ENCODE measurements at regions not wholly inside any gene's neighbourhood (a gene's known extent, or its start where the extent isn't known, plus 50 kb on each side); places are given as distances from the start of the nearest gene placed in this dataset.

- intact Hi-C loops (cut with DNase I, micrococcal nuclease), result no loop called here
- no peak for ATAC-seq
- DNase-seq, result no peak
Observed at GRCh38 chr18:73884868-73885267, 262.8 kb downstream of the FBXO15 start.

GRCh38 chr18:73881396-73881917 is 266.2 kb downstream of the FBXO15 start:
- DNase-seq (no peak), ATAC-seq (no peak)
- intact Hi-C loops (cut with DNase I, micrococcal nuclease), result no loop called here

- intact Hi-C loops (cut with DNase I, micrococcal nuclease), result no loop called here
- DNase-seq, result no peak
- no peak for ATAC-seq
Observed at GRCh38 chr18:73880387-73880786, 267.2 kb downstream of the FBXO15 start.

- intact Hi-C loops (cut with DNase I, micrococcal nuclease), result loop anchor here in 1 of 2 donors (10.0 kb wide), 1 partner anchor 65 kb away; no protein-coding TSS in a partner anchor
- no peak for DNase-seq
- no peak for ATAC-seq
Observed at GRCh38 chr18:73879766-73880165, 267.9 kb downstream of the FBXO15 start.

GRCh38 chr18:73879328-73879727 is 268.3 kb downstream of the FBXO15 start:
- no peak for ATAC-seq
- intact Hi-C loops (cut with DNase I, micrococcal nuclease), result loop anchor here in 1 of 2 donors (10.0 kb wide), 1 partner anchor 65 kb away; no protein-coding TSS in a partner anchor
- DNase-seq, result no peak

GRCh38 chr18:73869182-73869581 is 278.5 kb downstream of the FBXO15 start:
- DNase-seq (no peak), ATAC-seq (no peak)
- intact Hi-C loops (cut with DNase I, micrococcal nuclease), result no loop called here

- intact Hi-C loops (cut with DNase I, micrococcal nuclease), result no loop called here
- ATAC-seq (no peak), DNase-seq (no peak)
Observed at GRCh38 chr18:73861771-73862170, 285.9 kb downstream of the FBXO15 start.

- ATAC-seq, result no peak
- intact Hi-C loops (cut with DNase I, micrococcal nuclease), result no loop called here
- no peak for DNase-seq
Observed at GRCh38 chr18:73859837-73860397, 287.7 kb downstream of the FBXO15 start.

- no peak for ATAC-seq
- intact Hi-C loops (cut with DNase I, micrococcal nuclease), result no loop called here
- DNase-seq, result no peak
Observed at GRCh38 chr18:73852789-73853549, 294.7 kb downstream of the FBXO15 start.

- DNase-seq (no peak), ATAC-seq (no peak)
- intact Hi-C loops (cut with DNase I, micrococcal nuclease), result no loop called here
Observed at GRCh38 chr18:73850782-73851181, 296.9 kb downstream of the FBXO15 start.

GRCh38 chr18:73848656-73849055 is 299.0 kb downstream of the FBXO15 start:
- ATAC-seq (no peak), DNase-seq (no peak)
- intact Hi-C loops (cut with DNase I, micrococcal nuclease), result no loop called here

GRCh38 chr18:73843455-73843854 is 304.2 kb downstream of the FBXO15 start:
- ATAC-seq, result no peak
- DNase-seq, result no peak
- intact Hi-C loops (cut with DNase I, micrococcal nuclease), result no loop called here

- DNase-seq (peak in 1 of 2 donors; percentile 14), ATAC-seq (no peak)
- intact Hi-C loops (cut with DNase I, micrococcal nuclease), result no loop called here
Observed at GRCh38 chr18:73842795-73843394, 304.7 kb downstream of the FBXO15 start.

- ATAC-seq (no peak), DNase-seq (no peak)
- intact Hi-C loops (cut with DNase I, micrococcal nuclease), result no loop called here
Observed at GRCh38 chr18:73841661-73842060, 306.0 kb downstream of the FBXO15 start.

- DNase-seq (no peak), ATAC-seq (no peak)
- intact Hi-C loops (cut with DNase I, micrococcal nuclease), result no loop called here
Observed at GRCh38 chr18:73840319-73840945, 307.2 kb downstream of the FBXO15 start.

- ATAC-seq, result no peak
- no peak for DNase-seq
- intact Hi-C loops (cut with DNase I, micrococcal nuclease), result loop anchor here in 1 of 2 donors (5.0 kb wide), 1 partner anchor 1077 kb away; no protein-coding TSS in a partner anchor
Observed at GRCh38 chr18:73839441-73839840, 308.2 kb downstream of the FBXO15 start.

- intact Hi-C loops (cut with DNase I, micrococcal nuclease), result loop anchor here in 1 of 2 donors (5.0 kb wide), 1 partner anchor 1076 kb away; no protein-coding TSS in a partner anchor
- ATAC-seq (no peak), DNase-seq (no peak)
Observed at GRCh38 chr18:73838107-73838506, 309.5 kb downstream of the FBXO15 start.

- DNase-seq (no peak), ATAC-seq (no peak)
- intact Hi-C loops (cut with DNase I, micrococcal nuclease), result loop anchor here in 1 of 2 donors (5.0 kb wide), 1 partner anchor 1074 kb away; no protein-coding TSS in a partner anchor
Observed at GRCh38 chr18:73835656-73836364, 311.8 kb downstream of the FBXO15 start.

- DNase-seq (no peak), ATAC-seq (no peak)
- intact Hi-C loops (cut with DNase I, micrococcal nuclease), result loop anchor here in 1 of 2 donors (5.0 kb wide), 1 partner anchor 1073 kb away; no protein-coding TSS in a partner anchor
Observed at GRCh38 chr18:73835039-73835438, 312.6 kb downstream of the FBXO15 start.
